ENCODE measurements at regions not wholly inside any gene's neighbourhood (a gene's known extent, or its start where the extent isn't known, plus 50 kb on each side); places are given as distances from the start of the nearest gene placed in this dataset.

DNA sequence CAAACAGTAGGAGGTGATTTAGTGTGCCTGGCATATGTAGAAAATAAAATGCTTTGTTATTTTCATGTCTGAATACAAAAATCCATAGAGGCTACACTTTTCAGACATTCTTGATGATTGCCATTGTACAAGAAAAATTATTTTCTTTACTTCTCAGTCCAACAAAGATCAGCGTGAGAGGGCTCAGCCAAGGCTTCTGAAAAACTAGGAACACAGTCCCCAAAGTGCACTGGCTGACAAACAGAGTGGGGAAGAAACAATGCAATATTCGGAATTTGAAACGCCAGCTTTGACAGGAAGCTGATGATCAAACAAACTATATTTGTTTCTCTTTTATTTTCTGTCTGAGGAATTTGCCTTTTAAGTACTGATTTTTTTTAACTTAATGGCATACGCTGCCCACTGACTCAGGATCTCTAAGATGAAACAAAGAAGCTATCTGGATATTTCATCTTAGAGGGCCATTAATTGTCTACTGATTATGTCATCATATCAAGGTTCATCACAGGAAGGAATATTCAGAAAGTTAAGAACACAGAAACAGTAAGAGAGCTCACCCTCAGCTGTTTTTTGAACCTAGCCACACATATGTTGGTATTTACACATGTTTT lies 197.0 kb upstream of the INHBA start:
- TF ChIP-seq, protein P1, sequence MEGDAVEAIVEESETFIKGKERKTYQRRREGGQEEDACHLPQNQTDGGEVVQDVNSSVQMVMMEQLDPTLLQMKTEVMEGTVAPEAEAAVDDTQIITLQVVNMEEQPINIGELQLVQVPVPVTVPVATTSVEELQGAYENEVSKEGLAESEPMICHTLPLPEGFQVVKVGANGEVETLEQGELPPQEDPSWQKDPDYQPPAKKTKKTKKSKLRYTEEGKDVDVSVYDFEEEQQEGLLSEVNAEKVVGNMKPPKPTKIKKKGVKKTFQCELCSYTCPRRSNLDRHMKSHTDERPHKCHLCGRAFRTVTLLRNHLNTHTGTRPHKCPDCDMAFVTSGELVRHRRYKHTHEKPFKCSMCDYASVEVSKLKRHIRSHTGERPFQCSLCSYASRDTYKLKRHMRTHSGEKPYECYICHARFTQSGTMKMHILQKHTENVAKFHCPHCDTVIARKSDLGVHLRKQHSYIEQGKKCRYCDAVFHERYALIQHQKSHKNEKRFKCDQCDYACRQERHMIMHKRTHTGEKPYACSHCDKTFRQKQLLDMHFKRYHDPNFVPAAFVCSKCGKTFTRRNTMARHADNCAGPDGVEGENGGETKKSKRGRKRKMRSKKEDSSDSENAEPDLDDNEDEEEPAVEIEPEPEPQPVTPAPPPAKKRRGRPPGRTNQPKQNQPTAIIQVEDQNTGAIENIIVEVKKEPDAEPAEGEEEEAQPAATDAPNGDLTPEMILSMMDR (IDR thresholded peaks at IDR 0.05; ENCODE audit: low read depth, low read length, missing input control), result no peak
- TF ChIP-seq, protein P2, sequence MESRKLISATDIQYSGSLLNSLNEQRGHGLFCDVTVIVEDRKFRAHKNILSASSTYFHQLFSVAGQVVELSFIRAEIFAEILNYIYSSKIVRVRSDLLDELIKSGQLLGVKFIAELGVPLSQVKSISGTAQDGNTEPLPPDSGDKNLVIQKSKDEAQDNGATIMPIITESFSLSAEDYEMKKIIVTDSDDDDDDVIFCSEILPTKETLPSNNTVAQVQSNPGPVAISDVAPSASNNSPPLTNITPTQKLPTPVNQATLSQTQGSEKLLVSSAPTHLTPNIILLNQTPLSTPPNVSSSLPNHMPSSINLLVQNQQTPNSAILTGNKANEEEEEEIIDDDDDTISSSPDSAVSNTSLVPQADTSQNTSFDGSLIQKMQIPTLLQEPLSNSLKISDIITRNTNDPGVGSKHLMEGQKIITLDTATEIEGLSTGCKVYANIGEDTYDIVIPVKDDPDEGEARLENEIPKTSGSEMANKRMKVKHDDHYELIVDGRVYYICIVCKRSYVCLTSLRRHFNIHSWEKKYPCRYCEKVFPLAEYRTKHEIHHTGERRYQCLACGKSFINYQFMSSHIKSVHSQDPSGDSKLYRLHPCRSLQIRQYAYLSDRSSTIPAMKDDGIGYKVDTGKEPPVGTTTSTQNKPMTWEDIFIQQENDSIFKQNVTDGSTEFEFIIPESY (IDR thresholded peaks at IDR 0.05), result no peak
- TF ChIP-seq SP1 (IDR thresholded peaks at IDR 0.05) (no peak), JUND (IDR thresholded peaks at IDR 0.05) (no peak), GABPA (IDR thresholded peaks at IDR 0.05 in 1 of 2, conservative IDR thresholded peaks at IDR 0.05 in 1 of 2) (no peak), YY1 (IDR thresholded peaks at IDR 0.05) (no peak), RAD21 (IDR thresholded peaks at IDR 0.05) (no peak), FOXA2 (IDR thresholded peaks at IDR 0.05) (no peak)
- TF ChIP-seq, protein P3, sequence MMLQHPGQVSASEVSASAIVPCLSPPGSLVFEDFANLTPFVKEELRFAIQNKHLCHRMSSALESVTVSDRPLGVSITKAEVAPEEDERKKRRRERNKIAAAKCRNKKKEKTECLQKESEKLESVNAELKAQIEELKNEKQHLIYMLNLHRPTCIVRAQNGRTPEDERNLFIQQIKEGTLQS (IDR thresholded peaks at IDR 0.05), result no peak
- TF ChIP-seq, protein P4, sequence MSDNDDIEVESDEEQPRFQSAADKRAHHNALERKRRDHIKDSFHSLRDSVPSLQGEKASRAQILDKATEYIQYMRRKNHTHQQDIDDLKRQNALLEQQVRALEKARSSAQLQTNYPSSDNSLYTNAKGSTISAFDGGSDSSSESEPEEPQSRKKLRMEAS (IDR thresholded peaks at IDR 0.05), result no peak
